ENCODE measurements at regions not wholly inside any gene's neighbourhood (a gene's known extent, or its start where the extent isn't known, plus 50 kb on each side); places are given as distances from the start of the nearest gene placed in this dataset.
A peak's percentile ranks its signal among the peaks of the same experiment; 100 is the strongest.

GRCh38 chr16:6611535-6611934 is 721.1 kb upstream of the RBFOX1 start:
- H4K20me1 ChIP-seq (ENCODE audit: insufficient read depth, low read length), result no peaks in the 10 kb centered on the region
- TF ChIP-seq CTCF (conservative IDR thresholded peaks at IDR 0.05; ENCODE audit: low read length) (0 out of 2 replicates have a peak, but pooled peaks have one; percentile 11), EZH2phosphoT487 (IDR thresholded peaks at IDR 0.05; ENCODE audit: borderline replicate concordance, low read depth, low read length) (no peak)

GRCh38 chr16:6605490-6605889 is 727.2 kb upstream of the RBFOX1 start:
- POLR2A ChIA-PET, result interaction anchor here (0.7 kb wide), 1 partner anchor 13 kb away, joined by 4 read pairs; no protein-coding TSS in a partner anchor
- DNase-seq (ENCODE audit: low spot score), result no peak
- H3K4me3 ChIP-seq (ENCODE audit: low read depth, low read length, poor library complexity, severe bottlenecking), result no peak overlapping the region
- H2AFZ ChIP-seq (ENCODE audit: low read length), result no peak overlapping the region
- H3K36me3 ChIP-seq (ENCODE audit: insufficient read depth, low read length), result no peaks in the 10 kb centered on the region
- CTCF ChIA-PET (ENCODE audit: unreplicated experiment), result no interaction called here
- H3K4me2 ChIP-seq (ENCODE audit: low read length), result no peak overlapping the region
- no peaks in the 10 kb centered on the region for H3K9me2 ChIP-seq (ENCODE audit: insufficient read depth, low read length)
- H4K20me1 ChIP-seq (ENCODE audit: insufficient read depth, low read length), result no peaks in the 10 kb centered on the region
- no peaks in the 10 kb centered on the region for H3K9me3 ChIP-seq (ENCODE audit: low read length)
- H3K4me1 ChIP-seq (ENCODE audit: insufficient read depth, low read length, poor library complexity, severe bottlenecking), result no peaks in the 10 kb centered on the region
- H3K27ac ChIP-seq (ENCODE audit: low read depth, low read length, poor library complexity, severe bottlenecking), result no peak overlapping the region
- intact Hi-C loops (cut with micrococcal nuclease; ENCODE audit: unreplicated experiment), result no loop called here
- TF ChIP-seq EZH2phosphoT487 (IDR thresholded peaks at IDR 0.05; ENCODE audit: borderline replicate concordance, low read depth, low read length) (no peak), CTCF (conservative IDR thresholded peaks at IDR 0.05; ENCODE audit: low read length) (no peak)
- H3K79me2 ChIP-seq (ENCODE audit: insufficient read depth, low read depth, low read length), result no peaks in the 10 kb centered on the region
- BruUV-seq (replicated peaks), result no TSS peak

More at GRCh38 chr16:6611535-6611934, 721.1 kb upstream of the RBFOX1 start:
- no peak overlapping the region for H3K27ac ChIP-seq (ENCODE audit: low read depth, low read length, poor library complexity, severe bottlenecking)
- H3K9me3 ChIP-seq (ENCODE audit: low read length), result no peaks in the 10 kb centered on the region
- H3K4me2 ChIP-seq (ENCODE audit: low read length), result no peak overlapping the region
- H3K4me3 ChIP-seq (ENCODE audit: low read depth, low read length, poor library complexity, severe bottlenecking), result no peak overlapping the region
- ChIA-PET POLR2A (no interaction called here), CTCF (ENCODE audit: unreplicated experiment) (no interaction called here)
- H2AFZ ChIP-seq (ENCODE audit: low read length), result no peak overlapping the region
- no TSS peak for BruUV-seq (replicated peaks)
- no peaks in the 10 kb centered on the region for H3K36me3 ChIP-seq (ENCODE audit: insufficient read depth, low read length)
- H3K9me2 ChIP-seq (ENCODE audit: insufficient read depth, low read length), result no peaks in the 10 kb centered on the region
- no peaks in the 10 kb centered on the region for H3K4me1 ChIP-seq (ENCODE audit: insufficient read depth, low read length, poor library complexity, severe bottlenecking)
- no peaks in the 10 kb centered on the region for H3K79me2 ChIP-seq (ENCODE audit: insufficient read depth, low read depth, low read length)
- DNase-seq (ENCODE audit: low spot score), result no peak
- intact Hi-C loops (cut with micrococcal nuclease; ENCODE audit: unreplicated experiment), result no loop called here

- Histone ChIP-seq H3K4me1 (ENCODE audit: insufficient read depth, low read length, poor library complexity, severe bottlenecking) (no peaks in the 10 kb centered on the region), H3K4me2 (ENCODE audit: low read length) (no peak overlapping the region), H3K36me3 (ENCODE audit: insufficient read depth, low read length) (no peaks in the 10 kb centered on the region), H2AFZ (ENCODE audit: low read length) (no peak overlapping the region), H3K27ac (ENCODE audit: low read depth, low read length, poor library complexity, severe bottlenecking) (no peak overlapping the region), H4K20me1 (ENCODE audit: insufficient read depth, low read length) (no peaks in the 10 kb centered on the region), H3K4me3 (ENCODE audit: low read depth, low read length, poor library complexity, severe bottlenecking) (no peak overlapping the region), H3K9me2 (ENCODE audit: insufficient read depth, low read length) (no peaks in the 10 kb centered on the region), H3K9me3 (ENCODE audit: low read length) (no peaks in the 10 kb centered on the region), H3K79me2 (ENCODE audit: insufficient read depth, low read depth, low read length) (no peaks in the 10 kb centered on the region)
- intact Hi-C loops (cut with micrococcal nuclease; ENCODE audit: unreplicated experiment), result no loop called here
- no peak for TF ChIP-seq CTCF (conservative IDR thresholded peaks at IDR 0.05; ENCODE audit: low read length)
- no peak for TF ChIP-seq EZH2phosphoT487 (IDR thresholded peaks at IDR 0.05; ENCODE audit: borderline replicate concordance, low read depth, low read length)
- BruUV-seq (replicated peaks), result no TSS peak
- CTCF ChIA-PET (ENCODE audit: unreplicated experiment), result no interaction called here
- POLR2A ChIA-PET, result no interaction called here
- DNase-seq (ENCODE audit: low spot score), result no peak
These were observed 728.8 kb upstream of the RBFOX1 start for GRCh38 chr16:6603780-6604325.
